Daoy (cell line): ENCODE measurements at regions not wholly inside any gene's neighbourhood (a gene's known extent, or its start where the extent isn't known, plus 50 kb on each side); places are given as distances from the start of the nearest gene placed in this dataset.

Experiments used
- DNase-seq: peaks from one replicate; pipeline ENCODE4 v3.0.0-alpha.2; 2015; ENCODE audit warnings: low read depth

DNA sequence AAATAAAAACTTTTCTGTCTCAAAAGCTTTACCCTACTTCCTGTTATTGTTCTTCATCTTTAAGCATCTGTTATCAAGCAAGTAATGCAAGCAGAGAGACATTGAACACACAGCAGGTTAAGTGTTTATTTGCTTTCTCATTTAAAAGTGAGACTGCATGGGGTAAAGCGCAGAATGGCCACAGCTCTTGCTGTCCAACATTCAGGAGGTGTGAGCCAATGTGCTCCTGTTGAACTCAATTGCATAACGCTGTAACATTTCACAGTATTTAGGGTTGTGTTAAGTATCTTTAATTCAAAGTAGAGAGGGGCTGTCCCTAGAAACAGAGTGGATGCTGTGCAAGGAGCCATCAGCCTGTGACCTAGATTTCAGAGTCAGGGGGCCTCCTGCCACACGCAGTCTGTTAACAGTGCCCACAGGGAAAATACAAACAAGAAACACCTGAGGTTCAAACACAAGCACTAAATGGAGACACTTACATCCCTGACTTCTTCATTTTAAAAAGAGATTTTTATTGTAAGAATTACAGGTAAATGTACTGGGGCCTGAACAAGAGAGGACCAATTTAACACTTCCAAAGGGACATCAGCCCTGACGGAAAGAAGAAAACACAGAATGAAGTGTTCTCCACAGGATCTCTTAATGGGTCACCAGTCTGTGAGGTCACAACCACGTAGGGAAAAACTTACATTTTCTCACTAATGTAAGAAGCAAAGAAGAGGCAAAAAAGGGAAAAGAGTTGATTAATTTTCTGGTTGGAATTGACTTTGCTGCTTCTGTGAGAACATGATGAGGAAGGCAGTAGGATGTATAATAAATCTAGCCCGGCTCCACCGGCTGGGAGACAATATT, 815.1 kb downstream of the VGLL3 start:
- DNase-seq, result no peak

DNA sequence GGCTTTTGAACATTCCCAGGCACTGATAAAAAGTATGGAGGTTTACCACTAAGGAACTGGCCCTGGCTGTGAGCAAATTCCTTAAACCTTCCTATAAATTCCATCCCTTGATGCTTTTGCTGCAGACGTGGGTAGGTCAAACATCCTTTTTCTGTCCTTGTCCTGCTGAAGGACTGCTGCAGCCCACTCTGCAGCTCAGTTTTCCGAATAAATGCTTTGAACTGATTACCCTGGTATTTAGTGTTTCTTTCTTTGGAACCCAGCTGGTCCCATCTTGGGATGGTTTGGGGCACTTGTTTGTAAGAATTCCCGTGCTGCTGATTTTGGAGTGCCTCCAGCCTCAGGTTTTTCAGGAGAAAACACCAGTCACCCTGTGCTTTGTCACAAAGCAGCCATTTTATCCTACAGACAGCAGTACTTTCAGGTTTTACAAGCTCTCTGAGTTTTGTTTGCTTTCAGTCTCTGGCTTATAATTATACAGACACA, 815.9 kb downstream of the VGLL3 start:
- no peak for DNase-seq

- DNase-seq, result no peak
These were observed 817.5 kb downstream of the VGLL3 start for GRCh38 chr3:86173401-86173800.

DNA sequence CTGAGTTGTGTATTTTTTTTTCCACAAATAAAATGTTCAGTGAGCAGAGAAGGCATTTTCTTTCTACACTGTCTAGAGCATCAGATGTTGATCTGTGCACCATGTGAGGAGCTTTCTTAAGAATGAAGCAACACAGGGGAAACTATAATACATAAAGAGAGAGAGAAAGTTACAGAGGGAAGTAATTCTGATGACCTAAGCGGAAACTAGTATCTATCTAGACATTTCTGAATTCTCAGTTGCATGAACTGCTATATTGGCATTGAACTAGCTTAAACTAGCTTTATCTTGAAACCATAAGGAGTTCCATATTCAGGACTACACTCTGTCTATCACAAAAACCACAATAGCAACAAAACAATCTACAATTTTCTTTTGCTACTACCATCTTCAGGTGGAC, 822.4 kb downstream of the VGLL3 start:
- no peak for DNase-seq

DNA sequence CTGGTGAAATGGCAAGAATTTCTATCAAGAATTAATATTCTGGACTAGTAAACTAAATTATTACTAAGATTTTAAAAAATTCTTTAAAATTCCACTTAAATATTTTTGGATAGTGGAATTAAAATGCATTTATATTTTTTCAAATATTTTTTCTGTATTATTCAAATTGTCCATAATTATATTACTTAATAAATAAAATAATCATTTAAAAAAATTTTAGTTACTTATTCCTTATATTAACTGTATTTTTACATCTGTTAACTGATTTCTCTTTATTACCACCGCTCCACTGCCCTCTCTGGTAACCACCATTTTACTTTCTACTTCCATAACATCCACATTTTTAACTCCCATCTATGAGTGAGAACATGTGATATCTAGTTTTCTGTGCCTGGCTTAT, 828.4 kb downstream of the VGLL3 start:
- DNase-seq, result no peak

- DNase-seq, result no peak
These were observed 829.5 kb downstream of the VGLL3 start for GRCh38 chr3:86161493-86161892.

GRCh38 chr3:86152620-86153019, 838.3 kb downstream of the VGLL3 start:
- DNase-seq, result no peak

GRCh38 chr3:86149054-86149453, 841.9 kb downstream of the VGLL3 start:
- DNase-seq, result no peak

DNA sequence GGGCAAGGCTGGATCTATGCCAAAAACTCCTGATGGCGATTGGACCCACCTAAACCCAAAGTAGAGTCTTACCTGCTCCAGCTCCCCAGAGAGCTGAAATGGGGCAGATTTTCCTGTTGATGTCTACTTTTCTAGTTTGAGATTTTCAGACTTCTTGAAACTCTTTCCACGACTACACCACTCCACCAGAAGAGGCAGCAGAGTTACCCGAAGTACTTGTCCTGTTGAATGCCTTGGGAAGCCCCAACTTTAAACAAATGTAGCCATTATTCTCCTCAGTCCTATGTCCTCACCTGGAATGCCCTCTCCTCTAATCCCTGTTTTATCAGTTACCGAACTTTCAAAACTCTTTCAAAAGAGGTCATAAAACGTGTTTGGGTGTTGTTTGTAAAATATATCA, 843.8 kb downstream of the VGLL3 start:
- no peak for DNase-seq

DNA sequence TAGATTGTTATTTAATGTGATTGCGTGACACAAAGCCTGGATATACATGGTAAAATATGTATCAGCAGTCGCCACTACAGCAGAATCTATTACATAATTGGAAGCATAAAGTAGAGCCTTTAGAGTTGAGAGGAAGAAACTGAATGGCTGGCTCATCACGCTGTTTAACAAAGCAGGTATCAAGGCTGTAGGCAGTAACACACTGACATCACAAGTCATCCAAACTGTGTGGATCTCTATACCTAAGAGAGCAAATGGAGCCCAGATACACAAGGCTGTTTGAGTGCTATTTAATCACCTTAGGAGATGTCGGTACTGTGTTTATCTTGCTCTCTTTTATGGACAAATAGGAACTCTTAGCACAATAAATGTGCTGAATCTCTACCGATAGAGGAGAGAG, 864.4 kb downstream of the VGLL3 start:
- DNase-seq, result no peak
